ENCODE measurements at regions not wholly inside any gene's neighbourhood (a gene's known extent, or its start where the extent isn't known, plus 50 kb on each side); places are given as distances from the start of the nearest gene placed in this dataset.

DNA sequence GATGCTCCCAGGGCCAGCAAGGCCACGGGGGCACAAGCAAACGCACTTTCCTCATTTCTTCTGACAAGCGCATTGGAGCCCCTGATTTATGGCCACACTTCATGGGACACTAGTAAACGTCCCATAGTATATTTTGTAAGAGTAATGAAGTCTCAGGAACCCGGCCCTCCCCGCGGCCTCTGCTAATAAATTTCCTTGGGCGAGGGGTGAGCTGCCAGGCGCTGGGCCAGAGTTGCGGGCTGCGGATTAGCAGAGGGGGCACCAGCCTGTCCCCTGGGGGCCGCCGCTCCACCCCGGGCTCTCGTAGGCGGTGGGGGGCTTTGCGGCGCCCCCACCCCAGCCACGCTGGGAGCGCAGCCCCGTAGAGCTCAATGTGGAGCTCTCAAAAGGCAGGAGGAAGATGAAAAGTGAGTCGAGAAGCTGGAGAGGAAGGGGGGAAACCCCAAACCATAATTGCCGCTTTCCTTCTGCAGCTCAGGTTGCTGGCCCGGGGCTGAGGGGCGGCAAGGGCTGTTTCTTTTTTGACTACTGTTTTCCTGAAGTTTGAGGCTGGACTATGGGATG lies 173.6 kb downstream of the CDC5L start:
- Histone ChIP-seq H3K4me1 (ENCODE audit: insufficient read depth) (peaks cover 14% of the 10 kb centered on the region), H3F3A (ENCODE audit: insufficient read depth) (no peaks in the 10 kb centered on the region), H3K9ac (no peak overlapping the region), H2AFZ (no peak overlapping the region), H3K4me3 (no peak overlapping the region), H4K20me1 (ENCODE audit: insufficient read depth) (no peaks in the 10 kb centered on the region), H3K36me3 (ENCODE audit: low read depth) (no peaks in the 10 kb centered on the region), H3K4me2 (ENCODE audit: unreplicated experiment) (no peak overlapping the region), H3K27me3 (replicated peaks; ENCODE audit: insufficient read depth) (no peaks in the 10 kb centered on the region; the same call in 1 of the 2 replicates), H3K27ac (no peak overlapping the region), H3K9me2 (ENCODE audit: insufficient read depth) (no peaks in the 10 kb centered on the region), H3K79me2 (ENCODE audit: insufficient read depth) (no peaks in the 10 kb centered on the region), H3K9me3 (ENCODE audit: low read depth) (no peaks in the 10 kb centered on the region)
- WGBS, 2 experiments (ENCODE audit: low coverage in 1 of 2, low lambda C conversion rate in 2 of 2, missing lambda C conversion rate in 2 of 2) = 37 to 41% methylated on average over 25 of the region's 25 CpGs
- in situ Hi-C loops (cut with MboI) = no loop called here
- no peak for DNase-seq
- TF ChIP-seq EZH2phosphoT487 (IDR thresholded peaks at IDR 0.05; ENCODE audit: insufficient read depth, low read depth) = no peak
- TF ChIP-seq EZH2 (IDR thresholded peaks at IDR 0.05; ENCODE audit: insufficient read depth, poor library complexity, severe bottlenecking) = no peak

DNA sequence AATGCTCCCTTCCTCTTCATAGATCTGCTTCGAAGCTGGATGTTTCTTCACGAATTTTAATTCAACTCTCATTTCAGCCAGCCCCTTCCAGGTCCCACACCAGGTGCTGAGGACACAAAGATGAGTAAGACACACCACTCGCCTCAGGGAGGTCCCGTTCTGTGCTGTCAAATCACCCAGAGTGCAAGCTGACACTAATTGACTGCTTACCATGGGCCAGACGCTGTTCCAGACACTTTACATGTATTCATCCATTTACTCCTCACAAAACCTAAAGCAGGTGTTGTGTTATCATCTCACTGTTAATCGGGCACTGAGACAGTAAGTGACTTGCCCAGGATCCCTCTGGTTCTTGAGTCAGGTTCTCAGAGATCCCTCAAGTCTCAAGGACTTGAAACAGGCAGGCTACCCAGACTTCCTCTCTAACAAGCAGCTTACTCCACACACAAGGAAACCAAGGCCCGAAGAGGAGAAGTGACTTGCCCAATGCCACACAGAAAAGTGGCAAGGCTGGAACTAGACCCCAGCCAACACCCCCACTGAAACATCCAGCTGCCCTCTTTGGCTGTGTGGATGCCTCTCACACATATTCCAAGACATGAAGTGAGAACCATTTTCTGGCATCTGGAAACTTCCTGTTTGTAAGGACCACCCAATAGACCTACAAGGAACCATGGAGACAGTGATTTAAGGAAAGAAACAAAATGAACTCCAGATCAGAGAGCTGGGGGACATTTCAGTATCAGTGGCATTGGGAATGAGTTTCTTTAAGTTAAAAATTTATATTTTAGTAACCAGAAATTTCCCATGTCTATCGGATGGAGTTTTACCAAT lies 174.5 kb downstream of the CDC5L start:
- H3K4me1 ChIP-seq (ENCODE audit: insufficient read depth) = peaks cover 14% of the 10 kb centered on the region
- WGBS, 2 experiments (ENCODE audit: low coverage in 1 of 2, low lambda C conversion rate in 2 of 2, missing lambda C conversion rate in 2 of 2) = 82 to 92% methylated on average over 8 of the region's 8 CpGs
- no peak overlapping the region for H3K4me3 ChIP-seq
- no peaks in the 10 kb centered on the region for H3K36me3 ChIP-seq (ENCODE audit: low read depth)
- H3K9me3 ChIP-seq (ENCODE audit: low read depth) = no peaks in the 10 kb centered on the region
- no peaks in the 10 kb centered on the region for H3K9me2 ChIP-seq (ENCODE audit: insufficient read depth)
- H3K79me2 ChIP-seq (ENCODE audit: insufficient read depth) = no peaks in the 10 kb centered on the region
- H2AFZ ChIP-seq = no peak overlapping the region
- H3K9ac ChIP-seq = no peak overlapping the region
- in situ Hi-C loops (cut with MboI) = no loop called here
- H3F3A ChIP-seq (ENCODE audit: insufficient read depth) = no peaks in the 10 kb centered on the region
- no peak overlapping the region for H3K27ac ChIP-seq
- no peaks in the 10 kb centered on the region for H4K20me1 ChIP-seq (ENCODE audit: insufficient read depth)
- no peak for DNase-seq
- no peak overlapping the region for H3K4me2 ChIP-seq (ENCODE audit: unreplicated experiment)
- no peaks in the 10 kb centered on the region; the same call in 1 of the 2 replicates for H3K27me3 ChIP-seq (replicated peaks; ENCODE audit: insufficient read depth)
- TF ChIP-seq EZH2phosphoT487 (IDR thresholded peaks at IDR 0.05; ENCODE audit: insufficient read depth, low read depth) (no peak), EZH2 (IDR thresholded peaks at IDR 0.05; ENCODE audit: insufficient read depth, poor library complexity, severe bottlenecking) (no peak)

DNA sequence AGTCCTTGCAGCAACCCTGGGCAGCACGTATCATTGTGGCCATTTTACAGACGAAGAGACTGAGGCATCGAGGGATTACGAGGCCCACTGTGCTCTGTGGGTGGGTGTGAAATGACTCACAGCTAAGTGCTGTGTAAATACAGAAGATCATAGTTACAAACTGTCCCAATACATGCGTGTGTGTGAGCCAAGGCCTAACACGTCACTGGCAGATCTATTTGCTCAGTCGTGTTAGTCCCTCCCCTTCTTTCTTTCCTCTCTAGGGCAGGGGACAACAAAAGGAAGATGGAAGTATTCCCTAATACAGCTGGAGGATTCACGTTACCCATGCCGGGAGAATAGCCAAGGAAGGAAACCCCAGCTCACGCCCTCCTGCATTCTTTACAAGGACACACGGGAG lies 175.9 kb downstream of the CDC5L start:
- WGBS, 2 experiments (ENCODE audit: low coverage in 1 of 2, low lambda C conversion rate in 2 of 2, missing lambda C conversion rate in 2 of 2) = 86% methylated on average over 11 of the region's 11 CpGs
- peaks cover 14% of the 10 kb centered on the region for H3K4me1 ChIP-seq (ENCODE audit: insufficient read depth)
- TF ChIP-seq EZH2 (IDR thresholded peaks at IDR 0.05; ENCODE audit: insufficient read depth, poor library complexity, severe bottlenecking) = no peak
- no peak for TF ChIP-seq EZH2phosphoT487 (IDR thresholded peaks at IDR 0.05; ENCODE audit: insufficient read depth, low read depth)
- H3K9me2 ChIP-seq (ENCODE audit: insufficient read depth) = no peaks in the 10 kb centered on the region
- no peaks in the 10 kb centered on the region for H3K9me3 ChIP-seq (ENCODE audit: low read depth)
- no peaks in the 10 kb centered on the region for H4K20me1 ChIP-seq (ENCODE audit: insufficient read depth)
- no peak overlapping the region for H3K4me3 ChIP-seq
- H3F3A ChIP-seq (ENCODE audit: insufficient read depth) = no peaks in the 10 kb centered on the region
- no peaks in the 10 kb centered on the region; the same call in 1 of the 2 replicates for H3K27me3 ChIP-seq (replicated peaks; ENCODE audit: insufficient read depth)
- H3K36me3 ChIP-seq (ENCODE audit: low read depth) = no peaks in the 10 kb centered on the region
- H3K79me2 ChIP-seq (ENCODE audit: insufficient read depth) = no peaks in the 10 kb centered on the region
- no peak overlapping the region for H3K4me2 ChIP-seq (ENCODE audit: unreplicated experiment)
- DNase-seq = peak; percentile 27
- no peak overlapping the region for H3K27ac ChIP-seq
- in situ Hi-C loops (cut with MboI) = no loop called here
- H3K9ac ChIP-seq = no peak overlapping the region
- no peak overlapping the region for H2AFZ ChIP-seq

GRCh38 chr6:44564906-44565524 lies 177.5 kb downstream of the CDC5L start:
- H3K9ac ChIP-seq = no peak overlapping the region
- no peaks in the 10 kb centered on the region for H4K20me1 ChIP-seq (ENCODE audit: insufficient read depth)
- H3K4me3 ChIP-seq = no peak overlapping the region
- no peak overlapping the region for H2AFZ ChIP-seq
- peaks cover 24% of the 10 kb centered on the region for H3K4me1 ChIP-seq (ENCODE audit: insufficient read depth)
- H3K79me2 ChIP-seq (ENCODE audit: insufficient read depth) = no peaks in the 10 kb centered on the region
- peaks cover 4% of the 10 kb centered on the region; the same call in 1 of the 2 replicates for H3F3A ChIP-seq (ENCODE audit: insufficient read depth)
- no peaks in the 10 kb centered on the region for H3K9me3 ChIP-seq (ENCODE audit: low read depth)
- 52 to 54% methylated on average over 6 of the region's 6 CpGs for whole genome bisulfite sequencing, 2 experiments (ENCODE audit: low coverage in 1 of 2, low lambda C conversion rate in 2 of 2, missing lambda C conversion rate in 2 of 2)
- no peak overlapping the region for H3K27ac ChIP-seq
- TF ChIP-seq EZH2phosphoT487 (IDR thresholded peaks at IDR 0.05; ENCODE audit: insufficient read depth, low read depth) (no peak), EZH2 (IDR thresholded peaks at IDR 0.05; ENCODE audit: insufficient read depth, poor library complexity, severe bottlenecking) (no peak)
- H3K27me3 ChIP-seq (replicated peaks; ENCODE audit: insufficient read depth) = no peaks in the 10 kb centered on the region; the same call in 1 of the 2 replicates
- in situ Hi-C loops (cut with MboI) = no loop called here
- H3K36me3 ChIP-seq (ENCODE audit: low read depth) = no peaks in the 10 kb centered on the region
- peak; percentile 55 for DNase-seq
- no peak overlapping the region for H3K4me2 ChIP-seq (ENCODE audit: unreplicated experiment)
- no peaks in the 10 kb centered on the region for H3K9me2 ChIP-seq (ENCODE audit: insufficient read depth)

Data from GM23248 (cell line).